ENCODE measurements at regions not wholly inside any gene's neighbourhood (a gene's known extent, or its start where the extent isn't known, plus 50 kb on each side); places are given as distances from the start of the nearest gene placed in this dataset.
A peak's percentile ranks its signal among the peaks of the same experiment; 100 is the strongest.
"Not testable (repeated sequence)": the region's sequence is repeated elsewhere in the genome, so short reads cannot be mapped to it uniquely, and the experiment has no call there.

DNA sequence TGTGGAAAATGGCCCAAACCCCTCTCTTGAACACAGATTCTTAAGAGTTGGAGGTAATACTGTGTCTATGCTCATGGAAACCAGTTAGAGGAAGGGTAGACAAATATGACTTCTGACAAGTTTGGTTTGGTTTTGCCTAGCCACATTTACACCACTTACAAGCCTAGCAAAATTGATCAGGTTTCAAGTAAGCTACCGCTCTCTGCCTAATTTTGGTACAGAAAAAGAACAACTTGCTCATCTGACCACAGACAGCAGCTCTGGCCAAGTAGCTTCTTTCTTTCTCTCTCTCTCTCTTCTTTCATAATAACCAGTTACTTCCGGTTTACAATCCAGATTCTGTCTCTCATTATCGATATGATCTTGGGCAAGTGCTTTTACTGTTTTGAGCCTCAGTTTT lies 260.0 kb downstream of the GLUD2 start:
- DNase-seq: no peak

DNA sequence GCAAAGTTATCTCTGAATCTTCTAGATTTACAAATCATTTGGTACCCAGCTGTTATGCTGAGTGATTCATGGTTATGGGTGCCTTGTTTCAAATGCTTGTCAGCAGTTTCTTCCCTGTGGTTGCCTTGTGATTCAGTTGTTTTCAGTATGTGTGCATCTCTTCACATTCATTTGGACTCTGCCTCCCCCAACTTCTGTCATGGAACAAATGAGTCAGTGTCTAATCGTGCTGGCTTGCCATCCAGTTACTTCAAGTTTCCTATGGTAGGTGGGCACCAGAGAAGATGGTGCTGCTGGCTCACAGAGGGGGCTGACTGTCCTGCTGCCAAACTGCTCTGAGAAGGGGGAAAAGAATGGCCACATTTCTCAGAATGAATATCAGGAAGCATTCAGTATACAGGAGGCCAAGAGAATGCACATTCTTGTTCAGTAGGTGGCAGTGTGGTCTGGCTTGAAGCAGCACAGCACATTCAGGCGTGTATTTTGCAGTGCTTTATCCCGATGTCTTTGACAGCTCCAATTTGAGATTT lies 260.9 kb downstream of the GLUD2 start:
- DNase-seq: peak in 1 of 2 experiments; percentile 19

DNA sequence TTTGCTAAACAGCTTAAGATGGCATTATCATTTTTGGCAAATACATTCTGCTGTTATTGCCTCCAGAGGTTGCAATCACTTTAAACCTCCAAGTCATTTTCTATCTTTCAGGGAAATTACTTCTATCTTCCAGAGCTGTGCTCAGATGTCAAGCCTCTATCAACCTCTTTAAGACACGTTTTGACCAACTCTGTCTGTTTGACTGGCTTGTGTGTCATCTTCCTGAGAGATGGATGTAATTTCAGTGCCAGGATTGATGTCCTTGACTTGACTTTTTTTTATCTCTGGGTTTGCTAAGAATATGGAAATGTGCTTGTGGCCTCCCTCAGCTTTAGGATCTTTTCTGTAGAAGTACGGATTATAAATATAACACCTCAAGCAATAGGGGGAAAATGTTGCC lies 263.4 kb downstream of the GLUD2 start:
- DNase-seq: no peak

DNA sequence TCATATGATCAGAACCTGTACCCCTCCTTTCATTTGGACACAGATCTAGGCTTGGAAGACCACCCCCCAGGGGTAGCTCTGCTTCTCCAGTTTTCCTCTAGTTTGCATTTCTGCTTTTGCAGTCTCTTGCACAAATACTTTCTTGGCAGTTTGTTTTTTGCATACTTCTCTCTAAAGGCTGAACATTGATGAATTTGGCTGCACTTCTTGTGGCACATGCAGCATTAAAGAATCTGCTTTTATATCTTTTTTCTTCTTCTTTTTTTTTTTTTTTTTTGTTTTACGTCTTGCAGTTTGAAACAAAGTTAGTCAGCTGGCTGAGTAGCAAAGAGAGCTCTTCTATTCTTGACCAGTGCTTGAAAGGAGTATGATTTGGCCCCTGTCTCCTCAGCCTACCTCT lies 273.0 kb downstream of the GLUD2 start:
- no peak for DNase-seq

DNA sequence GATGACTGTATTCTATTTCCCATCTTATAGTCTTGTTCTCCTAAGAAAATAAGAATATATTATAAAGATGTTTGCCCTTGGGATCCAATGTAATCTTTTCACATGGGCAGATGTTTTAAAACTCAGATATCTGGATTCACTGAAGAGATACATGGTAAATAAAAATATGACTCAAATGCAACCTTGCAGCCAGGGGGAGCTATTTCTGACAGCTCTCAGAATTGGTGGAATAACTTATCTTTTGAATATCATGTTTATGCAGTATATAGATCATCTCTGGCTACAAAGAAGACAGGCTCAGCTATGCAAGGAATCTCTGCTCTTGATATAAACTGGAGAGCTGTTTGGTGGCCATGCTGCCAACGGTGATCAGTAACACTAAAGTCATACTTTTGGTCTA lies 274.7 kb downstream of the GLUD2 start:
- peak in 1 of 2 experiments; percentile 1 for DNase-seq

DNA sequence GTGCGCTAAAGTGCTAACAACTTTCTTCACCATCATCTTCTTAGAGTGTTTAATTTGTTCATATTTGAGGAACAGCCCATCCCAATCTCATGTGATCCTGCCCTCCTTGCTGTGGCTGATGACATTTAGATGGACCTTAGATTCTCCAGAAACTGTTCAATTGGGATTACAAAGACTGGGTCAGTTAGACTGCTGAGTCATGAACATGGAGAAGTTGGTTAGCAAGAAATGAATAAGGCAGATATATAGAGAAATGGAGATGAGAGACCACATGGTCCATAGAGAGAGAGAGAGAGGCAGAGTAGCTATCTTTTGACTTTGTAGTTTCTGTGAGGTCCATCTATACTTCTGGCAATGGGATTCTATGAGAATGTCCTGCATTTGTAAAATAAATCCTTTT lies 275.9 kb downstream of the GLUD2 start:
- DNase-seq: no peak

DNA sequence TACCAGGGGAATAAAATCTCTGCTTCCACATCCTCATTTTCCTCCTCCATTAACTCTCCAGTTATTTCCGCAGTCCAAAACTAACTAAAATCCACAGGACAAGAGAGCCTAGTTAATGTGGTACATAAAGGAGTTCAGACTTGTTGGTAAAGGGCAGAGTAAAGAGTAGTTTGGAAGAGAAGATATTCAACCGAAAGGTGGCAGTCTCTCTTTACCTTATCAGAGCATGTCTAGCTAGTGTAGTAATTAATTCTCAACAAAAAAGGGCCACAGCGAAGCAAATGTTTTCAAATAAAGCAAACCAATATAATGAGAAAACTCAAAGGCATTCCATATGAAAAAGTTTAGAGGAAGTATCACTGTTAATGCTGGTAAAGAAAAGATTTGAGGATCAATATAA lies 286.5 kb downstream of the GLUD2 start:
- peak in 1 of 2 experiments; percentile 1 for DNase-seq

DNA sequence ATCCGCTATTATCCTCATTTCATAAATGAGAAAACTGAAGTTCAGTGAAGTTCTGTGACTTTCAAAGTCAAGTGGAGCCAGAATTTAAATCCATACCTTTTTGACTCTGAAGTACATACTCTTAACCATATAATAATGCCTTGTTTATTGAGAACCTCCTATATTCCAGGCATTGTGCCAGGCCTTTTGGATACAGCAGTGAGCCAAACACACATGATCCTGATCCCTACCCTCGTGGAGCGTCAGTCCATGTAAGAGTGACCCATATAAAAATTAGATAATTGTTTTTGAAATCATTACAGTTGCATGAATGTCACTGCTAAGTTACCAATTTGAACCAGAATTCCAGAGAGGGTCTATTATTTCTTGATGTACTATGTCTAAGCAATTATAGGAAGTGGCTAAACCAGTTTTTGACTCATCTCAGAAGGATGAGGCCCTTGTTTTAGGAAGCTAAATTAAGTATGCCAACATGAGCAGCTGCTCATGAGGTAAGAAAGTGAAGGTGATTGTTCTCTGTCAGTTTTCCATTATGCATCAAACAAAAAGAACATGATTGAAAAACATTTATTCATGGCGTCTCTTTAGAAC lies 289.5 kb downstream of the GLUD2 start:
- DNase-seq: no peak

DNA sequence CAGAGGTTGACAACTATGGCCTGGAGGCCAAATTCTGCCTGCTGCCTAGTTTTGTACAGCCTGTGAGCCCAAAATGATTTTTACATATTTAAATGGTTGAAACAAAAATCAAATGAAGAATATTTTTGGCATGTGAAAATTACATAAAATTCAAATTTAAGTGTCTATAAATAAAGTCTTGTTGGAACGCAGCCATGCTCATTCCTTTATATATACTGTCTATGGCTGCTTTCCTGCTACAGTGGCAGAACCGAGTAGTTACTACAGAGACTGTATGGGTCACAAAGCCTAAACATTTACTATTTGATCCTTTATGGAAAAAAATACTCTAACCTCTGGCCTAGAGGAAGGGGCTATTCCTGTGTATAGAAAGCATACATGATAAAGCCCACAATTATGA lies 290.4 kb downstream of the GLUD2 start:
- DNase-seq: no peak

DNA sequence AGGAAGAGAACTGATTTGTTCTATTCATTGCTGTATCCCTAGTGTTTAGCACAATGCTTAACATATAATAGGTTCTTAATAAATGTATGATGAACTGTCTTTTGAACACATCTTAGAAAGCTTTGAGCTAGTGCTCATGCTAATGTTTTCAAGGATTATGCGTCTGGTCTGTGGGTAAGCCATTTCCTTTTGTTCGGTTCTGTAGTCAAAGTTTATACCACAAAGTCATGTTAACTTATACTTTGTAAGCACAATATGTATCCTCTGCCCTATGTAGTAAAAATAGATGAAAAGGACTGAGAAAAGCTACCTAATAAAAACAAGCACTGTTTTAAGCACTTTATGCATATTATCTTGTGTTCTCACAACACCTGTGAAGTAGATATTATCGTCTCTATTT lies 301.9 kb downstream of the GLUD2 start:
- no peak for DNase-seq

DNA sequence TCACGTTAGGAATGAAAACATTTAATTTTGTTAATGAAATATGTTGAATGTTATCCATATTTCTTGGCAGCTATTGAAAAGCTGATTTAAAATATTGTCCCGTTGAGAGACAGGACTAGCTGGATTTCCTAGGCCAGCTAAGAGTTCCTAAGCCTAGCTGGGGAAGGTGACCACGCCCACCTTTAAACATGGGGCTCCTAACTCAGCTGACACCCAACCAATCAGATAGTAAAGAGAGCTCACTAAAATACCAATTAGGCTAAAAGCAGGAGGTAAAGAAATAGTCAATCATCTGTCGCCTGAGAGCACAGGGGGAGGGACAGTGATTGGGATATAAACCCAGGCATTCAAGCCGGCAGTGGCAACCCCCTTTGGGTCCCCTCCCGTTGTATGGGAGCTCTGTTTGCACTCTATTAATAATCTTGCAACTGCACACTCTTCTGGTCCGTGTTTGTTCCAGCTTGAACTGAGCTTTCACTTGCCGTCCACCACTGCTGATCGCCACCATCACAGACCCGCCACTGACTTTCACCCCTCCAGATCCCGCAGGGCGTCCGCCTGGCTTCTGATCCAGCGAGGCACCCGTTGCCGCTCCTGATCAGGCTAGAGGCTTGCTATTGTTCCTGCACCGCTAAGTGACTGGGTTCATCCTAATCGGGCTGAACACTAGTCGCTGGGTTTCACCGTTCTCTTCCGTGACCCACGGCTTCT lies 308.9 kb downstream of the GLUD2 start:
- DNase-seq: no peak

DNA sequence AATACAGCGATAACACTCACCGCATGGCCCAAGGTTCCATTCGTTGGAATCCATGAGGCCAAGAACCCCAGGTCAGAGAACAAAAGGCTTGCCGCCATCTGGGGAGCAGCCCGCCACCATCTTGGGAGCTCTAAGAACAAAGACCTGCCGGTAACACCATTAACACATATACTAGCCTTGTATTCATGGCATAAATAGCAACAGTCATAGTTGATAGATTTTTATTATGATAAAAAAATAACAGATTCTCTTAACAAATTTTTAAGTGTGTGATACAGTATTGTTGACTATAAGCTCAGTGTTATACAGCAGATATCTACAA lies 309.4 kb downstream of the GLUD2 start:
- DNase-seq: no peak

DNA sequence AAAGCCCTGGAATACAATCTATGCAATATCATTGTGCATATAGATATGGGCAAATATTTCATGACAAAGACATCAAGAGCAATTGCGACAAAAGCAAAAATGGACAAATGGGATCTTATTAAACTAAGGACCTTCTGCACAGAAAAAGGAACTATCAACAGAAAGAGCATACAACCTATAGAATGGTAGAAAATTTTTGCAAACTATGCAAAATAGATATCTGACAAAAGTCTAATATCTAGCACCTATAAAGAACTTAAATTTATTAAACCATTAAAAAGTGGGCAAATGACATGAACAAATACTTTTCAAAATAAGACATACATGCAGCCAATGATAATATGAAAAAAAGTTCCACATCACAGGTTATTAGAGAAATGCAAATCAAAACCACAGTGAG lies 312.9 kb downstream of the GLUD2 start:
- DNase-seq: no peak

DNA sequence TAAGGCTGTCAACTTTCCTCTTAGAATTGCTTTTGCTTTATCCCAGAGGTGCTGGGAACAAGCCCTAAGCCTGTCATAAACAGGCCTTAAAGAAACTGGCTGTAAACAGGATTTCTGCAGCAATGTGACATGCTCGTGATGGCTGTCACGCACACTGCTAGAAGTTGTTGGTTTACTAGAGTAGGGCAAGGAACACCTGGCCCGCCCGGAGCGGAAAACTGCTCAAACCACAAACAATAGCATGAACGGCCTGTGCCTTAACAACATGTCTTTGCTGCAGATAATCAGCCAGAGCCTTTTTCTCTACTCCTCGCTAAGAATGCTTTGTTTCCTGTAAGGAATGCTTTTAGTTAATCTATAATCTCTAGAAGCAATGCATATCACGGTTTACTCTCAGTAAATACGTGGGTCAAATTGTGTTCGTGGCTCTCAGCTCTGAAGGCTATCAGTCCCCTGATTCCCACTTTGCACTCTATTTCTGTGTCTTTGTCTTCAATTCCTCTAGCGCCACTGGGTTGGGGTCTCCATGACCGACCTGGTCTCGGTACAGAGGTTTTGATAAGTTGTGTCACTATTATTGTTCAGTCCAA lies 318.3 kb downstream of the GLUD2 start:
- DNase-seq: no peak

DNA sequence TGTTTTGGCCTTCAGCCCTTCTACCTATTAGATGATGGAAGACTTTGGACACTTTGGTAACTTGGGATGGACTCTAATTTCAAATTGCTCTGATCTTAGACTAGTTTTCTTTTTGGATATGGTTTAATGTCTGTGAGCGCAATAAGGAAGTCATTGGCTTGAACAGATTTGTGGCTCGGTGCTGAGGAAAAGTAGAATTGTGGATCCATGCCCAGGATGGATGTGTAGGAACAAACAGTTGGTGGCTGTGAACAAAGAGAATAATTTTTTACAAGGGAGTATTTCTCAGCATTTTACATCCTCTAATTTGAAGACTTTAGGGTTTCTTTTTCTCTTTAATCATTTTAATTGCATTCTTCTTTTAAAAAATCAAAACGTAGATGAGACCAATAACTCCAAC lies 327.1 kb downstream of the GLUD2 start:
- DNase-seq: no peak

DNA sequence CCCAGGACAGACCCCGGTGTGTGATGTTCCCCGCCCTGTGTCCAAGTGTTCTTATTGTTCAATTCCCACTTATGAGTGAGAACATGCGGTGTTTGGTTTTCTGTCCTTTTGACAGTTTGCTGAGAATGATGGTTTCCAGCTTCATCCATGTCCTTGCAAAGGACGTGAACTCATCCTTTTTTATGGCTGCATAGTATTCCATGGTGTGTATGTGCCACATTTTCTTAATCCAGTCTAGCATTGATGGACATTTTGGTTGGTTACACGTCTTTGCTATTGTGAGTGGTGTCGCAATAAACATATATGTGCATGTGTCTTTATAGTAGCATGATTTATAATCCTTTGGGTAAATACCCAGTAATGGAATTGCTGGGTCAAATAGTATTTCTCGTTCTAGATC lies 334.5 kb downstream of the GLUD2 start:
- DNase-seq: not testable (repeated sequence)

DNA sequence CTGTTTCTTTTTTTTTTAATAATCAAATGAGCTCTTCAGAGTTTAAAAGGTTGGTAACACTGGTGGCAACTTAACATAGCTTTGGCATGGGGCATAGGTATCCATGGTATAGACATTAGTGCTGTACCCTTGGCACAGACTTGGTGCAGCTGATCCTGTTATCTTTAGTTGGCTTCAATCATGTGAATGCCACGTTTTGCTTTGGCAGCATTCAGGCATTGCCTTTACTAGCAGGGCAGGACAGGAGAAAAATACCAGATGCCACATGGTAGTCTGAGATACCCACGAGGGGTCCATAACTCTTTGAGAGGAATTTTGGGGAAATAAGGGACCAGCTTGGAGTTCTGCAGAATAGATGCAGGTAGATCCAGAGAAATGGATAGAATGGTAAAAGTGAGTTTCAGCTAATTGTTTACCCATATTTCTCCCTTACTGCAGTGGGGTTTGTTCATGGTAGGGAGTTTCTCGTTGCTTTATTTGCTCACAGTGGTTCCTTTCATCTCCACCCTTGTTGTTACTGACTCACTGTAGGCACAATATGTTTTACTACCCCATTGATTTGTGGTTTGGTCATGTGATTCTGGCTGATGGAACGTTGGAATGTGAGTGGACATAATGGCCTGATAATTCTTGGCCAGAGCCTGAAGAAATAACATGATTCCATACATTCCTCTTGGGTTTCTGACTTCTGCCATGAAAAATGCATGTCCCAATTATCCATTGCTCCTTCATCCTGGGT lies 342.7 kb downstream of the GLUD2 start:
- no peak for DNase-seq

DNA sequence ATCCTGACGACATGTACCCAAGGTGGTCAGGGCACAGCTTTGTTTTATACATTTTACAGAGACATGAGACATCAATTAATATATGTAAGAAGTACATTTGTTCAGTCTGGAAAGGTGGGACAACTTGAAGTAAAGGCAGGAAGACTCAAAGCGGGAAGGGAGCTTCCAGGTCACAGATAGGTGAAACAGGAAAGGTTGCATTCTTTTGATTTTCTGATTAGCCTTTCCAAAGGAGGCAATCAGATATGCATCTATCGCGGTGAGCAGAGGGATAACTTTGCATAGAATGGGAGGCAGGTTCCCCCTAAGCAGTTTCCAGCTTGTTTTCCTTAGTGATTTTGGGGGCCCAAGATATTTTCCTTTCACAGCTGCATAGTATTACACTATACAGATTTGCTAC lies 358.4 kb downstream of the GLUD2 start:
- no peak for DNase-seq

DNA sequence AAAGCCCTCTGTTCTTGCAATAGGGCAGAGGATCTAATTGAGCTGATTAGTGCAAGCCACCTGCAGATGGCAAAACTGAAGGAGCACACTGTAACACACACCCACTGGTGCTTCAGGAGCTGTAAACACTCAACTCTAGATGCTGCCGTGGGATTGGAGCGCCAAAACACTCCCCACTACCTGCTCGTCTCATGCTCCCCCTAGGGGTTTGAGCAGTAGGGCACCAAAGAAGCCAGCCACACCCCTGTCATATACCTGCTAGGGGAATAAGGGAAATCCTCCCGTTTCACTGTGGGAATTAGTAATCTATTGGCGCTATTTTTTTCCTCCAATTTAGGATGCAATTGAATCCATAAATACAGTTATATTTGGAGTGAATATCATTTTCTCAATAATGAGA lies 360.2 kb downstream of the GLUD2 start:
- DNase-seq: no peak

DNA sequence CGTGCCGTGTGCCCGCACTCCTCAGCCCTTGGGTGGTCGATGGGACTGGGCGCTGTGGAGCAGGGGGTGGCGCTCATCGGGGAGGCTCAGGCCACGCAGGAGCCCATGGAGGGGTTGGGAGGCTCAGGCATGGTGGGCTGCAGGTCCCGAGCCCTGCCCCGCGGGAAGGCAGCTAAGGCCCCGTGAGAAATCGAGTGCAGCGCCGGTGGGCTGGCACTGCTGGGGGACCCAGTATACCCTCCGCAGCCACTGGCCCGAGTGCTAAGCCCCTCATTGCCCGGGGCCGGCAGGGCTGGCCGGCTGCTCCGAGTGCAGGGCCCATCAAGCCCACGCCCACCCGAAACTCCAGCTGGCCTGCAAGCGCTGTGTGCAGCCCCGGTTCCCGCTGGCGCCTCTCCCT lies 384.1 kb downstream of the GLUD2 start:
- DNase-seq: not testable (repeated sequence)

DNA sequence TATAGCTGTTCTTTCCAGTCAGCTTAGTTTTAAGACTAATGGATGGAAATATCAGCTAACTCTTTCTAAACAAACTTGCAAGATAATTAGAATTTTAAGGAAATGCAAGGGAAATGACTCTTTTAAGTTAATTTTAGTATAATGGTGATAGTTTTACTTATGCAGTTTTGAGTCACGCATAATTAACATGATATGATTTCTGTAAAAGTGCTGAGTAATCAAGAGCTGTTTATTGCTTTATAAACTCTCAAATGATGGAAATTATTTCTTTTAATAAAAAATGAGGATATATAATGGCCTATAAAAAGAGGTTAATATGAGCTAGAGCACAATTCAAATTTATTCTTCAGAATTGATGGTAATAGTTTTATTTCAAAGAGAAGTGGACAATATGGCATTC lies 385.9 kb downstream of the GLUD2 start:
- DNase-seq: no peak

DNA sequence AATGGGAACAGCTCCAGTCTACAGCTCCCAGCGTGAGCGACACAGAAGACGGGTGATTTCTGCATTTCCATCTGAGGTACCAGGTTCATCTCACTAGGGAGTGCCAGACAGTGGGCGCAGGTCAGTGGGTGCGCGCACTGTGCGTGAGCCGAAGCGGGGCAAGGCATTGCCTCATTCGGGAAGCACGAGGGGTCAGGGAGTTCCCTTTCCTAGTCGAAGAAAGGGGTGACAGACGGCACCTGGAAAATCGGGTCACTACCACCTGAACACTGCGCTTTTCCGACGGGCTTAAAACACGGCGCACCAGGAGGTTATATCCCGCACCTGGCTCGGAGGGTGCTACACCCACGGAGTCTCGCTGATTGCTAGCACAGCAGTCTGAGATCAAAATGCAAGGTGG lies 390.3 kb downstream of the GLUD2 start:
- not testable (repeated sequence) for DNase-seq

DNA sequence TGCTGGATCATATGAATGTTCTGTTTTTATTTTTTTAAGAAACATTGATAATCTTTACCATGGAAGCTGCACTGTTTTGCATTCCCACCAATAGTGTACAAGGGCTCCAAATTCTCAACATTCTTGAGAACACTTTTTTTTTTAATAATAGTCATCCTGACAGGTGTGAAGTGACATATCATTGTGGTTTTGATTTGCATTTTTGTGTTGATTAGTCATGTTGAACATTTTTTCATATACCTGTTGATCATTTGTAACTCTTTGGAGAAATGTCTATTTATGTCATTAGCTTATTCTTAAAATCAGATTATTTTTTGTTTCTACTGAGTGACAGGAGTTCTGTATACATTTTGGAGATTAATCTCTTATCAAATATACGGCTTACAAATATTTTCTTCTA lies 408.5 kb downstream of the GLUD2 start:
- DNase-seq: no peak

DNA sequence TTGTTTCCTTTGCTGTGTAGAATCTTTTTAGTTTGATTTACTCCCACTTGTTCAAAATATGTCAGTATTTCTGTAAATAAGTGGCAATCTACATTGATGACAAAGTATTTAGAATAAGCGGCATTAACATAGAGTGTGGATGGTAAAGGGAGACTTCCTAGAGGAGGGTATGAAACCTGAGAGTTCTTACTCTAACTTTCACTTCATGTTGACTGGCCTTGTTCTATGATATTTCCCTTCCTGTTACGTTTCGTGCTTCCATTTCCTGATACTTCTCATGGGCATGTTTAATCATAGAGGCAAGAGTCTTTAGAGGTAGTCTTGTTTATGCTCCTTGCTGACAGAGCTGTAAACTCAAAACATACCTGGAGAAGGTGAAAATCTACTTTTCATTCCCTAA lies 408.9 kb downstream of the GLUD2 start:
- DNase-seq: no peak
